PC-3 (cell line): ENCODE measurements at regions not wholly inside any gene's neighbourhood (a gene's known extent, or its start where the extent isn't known, plus 50 kb on each side); places are given as distances from the start of the nearest gene placed in this dataset.

ENCODE experiments used
- EZH2 ChIP-seq: fragments of 300-600 bp; sonication (generic); IDR thresholded peaks from one replicate; pipeline ENCODE4 v1.6.1; 2017; ENCODE audit warnings: antibody characterized with exemption, mild to moderate bottlenecking, low read length; ENCODE audit not compliant: unreplicated experiment
- EZH2phosphoT487 ChIP-seq: fragments of 300-600 bp; sonication (generic); IDR thresholded peaks from 2 replicates; pipeline ENCODE4 v1.6.1; 2018; ENCODE audit warnings: mild to moderate bottlenecking, antibody characterized with exemption, low read length, borderline replicate concordance
- TF ChIP-seq, protein P1 (sequence below): fragments of 300-600 bp; sonication (generic); conservative IDR thresholded peaks from 2 replicates; pipeline ENCODE4 v1.5.1; 2017; ENCODE audit warnings: antibody characterized with exemption, low read depth, mild to moderate bottlenecking, low read length

- TF ChIP-seq, protein P1, sequence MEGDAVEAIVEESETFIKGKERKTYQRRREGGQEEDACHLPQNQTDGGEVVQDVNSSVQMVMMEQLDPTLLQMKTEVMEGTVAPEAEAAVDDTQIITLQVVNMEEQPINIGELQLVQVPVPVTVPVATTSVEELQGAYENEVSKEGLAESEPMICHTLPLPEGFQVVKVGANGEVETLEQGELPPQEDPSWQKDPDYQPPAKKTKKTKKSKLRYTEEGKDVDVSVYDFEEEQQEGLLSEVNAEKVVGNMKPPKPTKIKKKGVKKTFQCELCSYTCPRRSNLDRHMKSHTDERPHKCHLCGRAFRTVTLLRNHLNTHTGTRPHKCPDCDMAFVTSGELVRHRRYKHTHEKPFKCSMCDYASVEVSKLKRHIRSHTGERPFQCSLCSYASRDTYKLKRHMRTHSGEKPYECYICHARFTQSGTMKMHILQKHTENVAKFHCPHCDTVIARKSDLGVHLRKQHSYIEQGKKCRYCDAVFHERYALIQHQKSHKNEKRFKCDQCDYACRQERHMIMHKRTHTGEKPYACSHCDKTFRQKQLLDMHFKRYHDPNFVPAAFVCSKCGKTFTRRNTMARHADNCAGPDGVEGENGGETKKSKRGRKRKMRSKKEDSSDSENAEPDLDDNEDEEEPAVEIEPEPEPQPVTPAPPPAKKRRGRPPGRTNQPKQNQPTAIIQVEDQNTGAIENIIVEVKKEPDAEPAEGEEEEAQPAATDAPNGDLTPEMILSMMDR: no peak
- TF ChIP-seq EZH2 (no peak), EZH2phosphoT487 (no peak)
Measured at GRCh38 chr5:159668556-159668955, 247.7 kb upstream of the ADRA1B start.
